ENCODE measurements at regions not wholly inside any gene's neighbourhood (a gene's known extent, or its start where the extent isn't known, plus 50 kb on each side); places are given as distances from the start of the nearest gene placed in this dataset.
A peak's percentile ranks its signal among the peaks of the same experiment; 100 is the strongest.

- ATAC-seq = no peak
Observed at GRCh38 chr10:78360284-78360683, 326.6 kb downstream of the RPS24 start.

GRCh38 chr10:78361031-78361430 is 327.4 kb downstream of the RPS24 start:
- WGBS, 2 donors = 82 to 92% methylated on average over 3 of the region's 3 CpGs
- ATAC-seq = no peak
- peaks cover 0 to 8% (median 0%) of the 10 kb centered on the region in 9 donors for H3K4me1 ChIP-seq
- H3K9me3 ChIP-seq = no peaks in the 10 kb centered on the region
- H3K36me3 ChIP-seq = no peaks in the 10 kb centered on the region
- no peak for DNase-seq
- intact Hi-C loops (cut with DNase I) = no loop called here
- no peak overlapping the region for H3K27ac ChIP-seq
- TF ChIP-seq, protein P1, sequence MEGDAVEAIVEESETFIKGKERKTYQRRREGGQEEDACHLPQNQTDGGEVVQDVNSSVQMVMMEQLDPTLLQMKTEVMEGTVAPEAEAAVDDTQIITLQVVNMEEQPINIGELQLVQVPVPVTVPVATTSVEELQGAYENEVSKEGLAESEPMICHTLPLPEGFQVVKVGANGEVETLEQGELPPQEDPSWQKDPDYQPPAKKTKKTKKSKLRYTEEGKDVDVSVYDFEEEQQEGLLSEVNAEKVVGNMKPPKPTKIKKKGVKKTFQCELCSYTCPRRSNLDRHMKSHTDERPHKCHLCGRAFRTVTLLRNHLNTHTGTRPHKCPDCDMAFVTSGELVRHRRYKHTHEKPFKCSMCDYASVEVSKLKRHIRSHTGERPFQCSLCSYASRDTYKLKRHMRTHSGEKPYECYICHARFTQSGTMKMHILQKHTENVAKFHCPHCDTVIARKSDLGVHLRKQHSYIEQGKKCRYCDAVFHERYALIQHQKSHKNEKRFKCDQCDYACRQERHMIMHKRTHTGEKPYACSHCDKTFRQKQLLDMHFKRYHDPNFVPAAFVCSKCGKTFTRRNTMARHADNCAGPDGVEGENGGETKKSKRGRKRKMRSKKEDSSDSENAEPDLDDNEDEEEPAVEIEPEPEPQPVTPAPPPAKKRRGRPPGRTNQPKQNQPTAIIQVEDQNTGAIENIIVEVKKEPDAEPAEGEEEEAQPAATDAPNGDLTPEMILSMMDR (IDR thresholded peaks at IDR 0.05) = no peak
- H3K27me3 ChIP-seq = no peaks in the 10 kb centered on the region
- no peak overlapping the region for H3K4me3 ChIP-seq

More at GRCh38 chr10:78360284-78360683, 326.6 kb downstream of the RPS24 start:
- WGBS, 2 donors = 95 to 96% methylated on average over 6 of the region's 6 CpGs
- Histone ChIP-seq H3K27me3 (no peaks in the 10 kb centered on the region), H3K9me3 (no peaks in the 10 kb centered on the region), H3K4me1 (peaks cover 0 to 8% (median 0%) of the 10 kb centered on the region in 9 donors), H3K27ac (no peak overlapping the region), H3K36me3 (no peaks in the 10 kb centered on the region), H3K4me3 (no peak overlapping the region)
- DNase-seq = no peak
- intact Hi-C loops (cut with DNase I) = no loop called here
- TF ChIP-seq, protein P1 (IDR thresholded peaks at IDR 0.05) = no peak

DNA sequence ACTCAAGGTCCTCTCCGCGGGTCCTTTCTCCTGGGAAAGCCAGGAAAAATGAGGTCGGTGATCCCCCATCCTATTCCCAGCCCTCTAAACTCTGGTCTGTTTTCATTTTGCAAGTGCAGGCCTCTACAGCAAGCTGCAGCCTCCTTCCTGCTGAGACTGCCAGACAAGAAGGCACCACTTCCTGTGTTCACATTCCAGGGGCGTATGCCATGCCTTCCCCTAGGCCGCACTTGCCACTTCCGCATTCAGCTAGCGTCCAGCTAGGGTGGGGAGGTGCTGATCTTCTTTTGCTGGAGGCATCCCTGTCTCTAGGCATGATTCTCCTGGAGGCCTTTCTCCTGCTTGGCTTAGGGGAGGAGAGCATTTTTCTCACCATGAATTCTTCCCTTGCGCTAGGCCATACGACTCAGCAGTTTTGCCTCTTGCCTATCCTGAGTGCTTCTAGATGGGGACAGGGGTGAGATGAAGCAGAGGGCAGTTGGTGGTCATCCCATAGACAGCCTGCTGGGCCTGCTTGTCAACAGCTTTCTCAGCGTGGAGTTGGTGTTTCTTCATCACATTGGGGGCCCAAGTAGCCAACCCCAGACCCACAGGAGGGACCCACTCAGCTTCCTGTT is 328.9 kb downstream of the RPS24 start:
- DNase-seq (peak in 1 of 2 donors; percentile 28), ATAC-seq (peak in 7 of 8 donors; percentile 38 to 68 (median 49))
- intact Hi-C loops (cut with DNase I) = no loop called here
- TF ChIP-seq, protein P1 (IDR thresholded peaks at IDR 0.05) = no peak
- Histone ChIP-seq H3K27me3 (no peaks in the 10 kb centered on the region), H3K36me3 (no peaks in the 10 kb centered on the region), H3K4me3 (no peak overlapping the region), H3K4me1 (peaks cover 0 to 8% (median 0%) of the 10 kb centered on the region in 9 donors), H3K27ac (no peak overlapping the region), H3K9me3 (no peaks in the 10 kb centered on the region)
- 70 to 73% methylated on average over 10 of the region's 10 CpGs for WGBS, 2 donors

GRCh38 chr10:78363190-78363589 is 329.5 kb downstream of the RPS24 start:
- intact Hi-C loops (cut with DNase I) = no loop called here
- 97 to 99% methylated on average over 4 of the region's 4 CpGs for WGBS, 2 donors
- Histone ChIP-seq H3K9me3 (no peaks in the 10 kb centered on the region), H3K4me1 (peaks cover 0 to 8% (median 0%) of the 10 kb centered on the region in 9 donors), H3K36me3 (no peaks in the 10 kb centered on the region), H3K4me3 (no peak overlapping the region), H3K27ac (no peak overlapping the region), H3K27me3 (no peaks in the 10 kb centered on the region)
- TF ChIP-seq, protein P1 (IDR thresholded peaks at IDR 0.05) = no peak
- ATAC-seq (no peak), DNase-seq (no peak)
